GM23338 (cell line): ENCODE measurements at regions not wholly inside any gene's neighbourhood (a gene's known extent, or its start where the extent isn't known, plus 50 kb on each side); places are given as distances from the start of the nearest gene placed in this dataset.
A peak's percentile ranks its signal among the peaks of the same experiment; 100 is the strongest.

Experiments
- ATAC-seq: fragments of 200-7000 bp; cut with Tn5 transposase; 3 replicates; pipeline ENCODE4 v1.9.1; 2020
- DNase-seq: peaks from one replicate; pipeline ENCODE4 v3.0.0-alpha.2; 2015; ENCODE audit warnings: low spot score
- H2AFZ ChIP-seq: fragments of 200-600 bp; sonication (generic); 2 replicates; pipeline ENCODE4 v1.8.0; 2016; ENCODE audit warnings: antibody characterized with exemption, mild to moderate bottlenecking, moderate library complexity
- H3F3A ChIP-seq: fragments of 200-600 bp; sonication (generic); replicated peaks from 2 replicates; pipeline ENCODE4 v1.8.0; 2017; ENCODE audit warnings: antibody characterized with exemption, mixed run types, low read depth
- H3K27ac ChIP-seq: fragments of 200-600 bp; sonication (generic); 2 replicates; pipeline ENCODE4 v1.6.1; 2016; ENCODE audit warnings: low read depth
- H3K27me3 ChIP-seq: fragments of 200-600 bp; sonication (generic); 2 replicates; pipeline ENCODE4 v1.8.0; 2016; ENCODE audit warnings: mild to moderate bottlenecking, mixed run types, moderate library complexity; ENCODE audit not compliant: insufficient read depth
- H3K36me3 ChIP-seq: fragments of 200-600 bp; sonication (generic); 2 replicates; pipeline ENCODE4 v1.8.0; 2016; ENCODE audit warnings: mild to moderate bottlenecking; ENCODE audit not compliant: insufficient read depth
- H3K4me1 ChIP-seq: fragments of 200-600 bp; sonication (generic); 2 replicates; pipeline ENCODE4 v1.8.0; 2016; ENCODE audit warnings: mild to moderate bottlenecking, moderate library complexity; ENCODE audit not compliant: insufficient read depth
- H3K4me2 ChIP-seq: fragments of 200-600 bp; sonication (generic); 2 replicates; pipeline ENCODE4 v1.7.1; 2017; ENCODE audit warnings: mixed run types
- H3K4me3 ChIP-seq: fragments of 200-600 bp; sonication (generic); 2 replicates; pipeline ENCODE4 v1.6.1; 2016; ENCODE audit warnings: mixed run types
- H3K79me2 ChIP-seq: fragments of 200-600 bp; sonication (generic); replicated peaks from 2 replicates; pipeline ENCODE4 v1.8.0; 2017; ENCODE audit warnings: mild to moderate bottlenecking; ENCODE audit not compliant: insufficient read depth
- H3K9me2 ChIP-seq: fragments of 200-600 bp; sonication (generic); 2 replicates; pipeline ENCODE4 v1.8.0; 2017; ENCODE audit not compliant: insufficient read depth
- H4K20me1 ChIP-seq: fragments of 200-600 bp; sonication (generic); replicated peaks from 2 replicates; pipeline ENCODE4 v1.8.0; 2017; ENCODE audit warnings: mild to moderate bottlenecking; ENCODE audit not compliant: insufficient read depth
- H3K27ac Mint-ChIP-seq: 2 replicates; pipeline ENCODE4 v1.8.0; 2020; ENCODE audit warnings: inconsistent platforms, mild to moderate bottlenecking, moderate library complexity, mixed read lengths
- H3K27me3 Mint-ChIP-seq: 3 replicates; pipeline ENCODE4 v1.8.0; 2022; ENCODE audit warnings: low read depth, mild to moderate bottlenecking, moderate library complexity, mixed read lengths, inconsistent platforms; ENCODE audit not compliant: insufficient read depth, poor library complexity
- H3K36me3 Mint-ChIP-seq: 3 replicates; pipeline ENCODE4 v1.8.0; 2021; ENCODE audit warnings: low read depth, mild to moderate bottlenecking, inconsistent platforms, moderate library complexity, mixed read lengths
- H3K4me1 Mint-ChIP-seq: 3 replicates; pipeline ENCODE4 v1.8.0; 2020; ENCODE audit warnings: mild to moderate bottlenecking, inconsistent platforms, mixed read lengths
- H3K4me3 Mint-ChIP-seq: 3 replicates; pipeline ENCODE4 v1.8.0; 2021; ENCODE audit warnings: moderate library complexity, mild to moderate bottlenecking, inconsistent platforms, mixed read lengths
- H3K9me3 Mint-ChIP-seq: 3 replicates; pipeline ENCODE4 v1.8.0; 2020; ENCODE audit warnings: moderate library complexity, mild to moderate bottlenecking, inconsistent platforms, mixed read lengths
- CREB1 ChIP-seq: fragments of 250-450 bp; sonication (Bioruptor Pico); IDR thresholded peaks from 2 replicates; pipeline ENCODE4 v1.5.0; 2020; ENCODE audit warnings: low read depth, mild to moderate bottlenecking, moderate library complexity
- EZH2 ChIP-seq: fragments of 200-600 bp; sonication (generic); IDR thresholded peaks from one replicate; pipeline ENCODE4 v1.8.0; 2017; ENCODE audit warnings: antibody characterized with exemption, mild to moderate bottlenecking, low read depth; ENCODE audit not compliant: unreplicated experiment
- EZH2phosphoT487 ChIP-seq: fragments of 200-600 bp; sonication (generic); IDR thresholded peaks from one replicate; pipeline ENCODE4 v1.8.1; 2018; ENCODE audit warnings: antibody characterized with exemption; ENCODE audit not compliant: unreplicated experiment
- JUNB ChIP-seq: IDR thresholded peaks from one replicate; pipeline ENCODE4 v1.6.1; 2016; ENCODE audit warnings: antibody characterized with exemption; ENCODE audit not compliant: unreplicated experiment
- POLR2AphosphoS5 ChIP-seq: IDR thresholded peaks from 2 replicates; pipeline ENCODE4 v1.6.1; 2016; ENCODE audit warnings: antibody characterized with exemption, low read depth
- STAT1 ChIP-seq: IDR thresholded peaks from one replicate; pipeline ENCODE4 v1.6.1; 2016; ENCODE audit warnings: antibody characterized with exemption; ENCODE audit not compliant: unreplicated experiment
- ZNF331 ChIP-seq: fragments of 250-450 bp; sonication (Bioruptor Pico); IDR thresholded peaks from 2 replicates; pipeline ENCODE4 v1.5.0; 2020; ENCODE audit warnings: low read depth, mild to moderate bottlenecking, moderate library complexity
- TF ChIP-seq, protein P1 (sequence below): IDR thresholded peaks from one replicate; pipeline ENCODE4 v1.6.1; 2018; ENCODE audit warnings: antibody characterized with exemption; ENCODE audit not compliant: unreplicated experiment
- TF ChIP-seq, protein P2 (sequence below): fragments of 250-450 bp; sonication (Bioruptor Pico); IDR thresholded peaks from 2 replicates; pipeline ENCODE4 v1.5.0; 2020; ENCODE audit warnings: mild to moderate bottlenecking, moderate library complexity
- TF ChIP-seq, protein P3 (sequence below): IDR thresholded peaks from 2 replicates; pipeline ENCODE4 v1.6.1; 2016; ENCODE audit warnings: antibody characterized with exemption

GRCh38 chr1:216890871-216891270 is 167.6 kb upstream of the ESRRG start (continued):
- TF ChIP-seq, protein P1, sequence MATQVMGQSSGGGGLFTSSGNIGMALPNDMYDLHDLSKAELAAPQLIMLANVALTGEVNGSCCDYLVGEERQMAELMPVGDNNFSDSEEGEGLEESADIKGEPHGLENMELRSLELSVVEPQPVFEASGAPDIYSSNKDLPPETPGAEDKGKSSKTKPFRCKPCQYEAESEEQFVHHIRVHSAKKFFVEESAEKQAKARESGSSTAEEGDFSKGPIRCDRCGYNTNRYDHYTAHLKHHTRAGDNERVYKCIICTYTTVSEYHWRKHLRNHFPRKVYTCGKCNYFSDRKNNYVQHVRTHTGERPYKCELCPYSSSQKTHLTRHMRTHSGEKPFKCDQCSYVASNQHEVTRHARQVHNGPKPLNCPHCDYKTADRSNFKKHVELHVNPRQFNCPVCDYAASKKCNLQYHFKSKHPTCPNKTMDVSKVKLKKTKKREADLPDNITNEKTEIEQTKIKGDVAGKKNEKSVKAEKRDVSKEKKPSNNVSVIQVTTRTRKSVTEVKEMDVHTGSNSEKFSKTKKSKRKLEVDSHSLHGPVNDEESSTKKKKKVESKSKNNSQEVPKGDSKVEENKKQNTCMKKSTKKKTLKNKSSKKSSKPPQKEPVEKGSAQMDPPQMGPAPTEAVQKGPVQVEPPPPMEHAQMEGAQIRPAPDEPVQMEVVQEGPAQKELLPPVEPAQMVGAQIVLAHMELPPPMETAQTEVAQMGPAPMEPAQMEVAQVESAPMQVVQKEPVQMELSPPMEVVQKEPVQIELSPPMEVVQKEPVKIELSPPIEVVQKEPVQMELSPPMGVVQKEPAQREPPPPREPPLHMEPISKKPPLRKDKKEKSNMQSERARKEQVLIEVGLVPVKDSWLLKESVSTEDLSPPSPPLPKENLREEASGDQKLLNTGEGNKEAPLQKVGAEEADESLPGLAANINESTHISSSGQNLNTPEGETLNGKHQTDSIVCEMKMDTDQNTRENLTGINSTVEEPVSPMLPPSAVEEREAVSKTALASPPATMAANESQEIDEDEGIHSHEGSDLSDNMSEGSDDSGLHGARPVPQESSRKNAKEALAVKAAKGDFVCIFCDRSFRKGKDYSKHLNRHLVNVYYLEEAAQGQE = no peak
- no peak for TF ChIP-seq JUNB

- H3K4me1 ChIP-seq = peaks cover 18% of the 10 kb centered on the region; the same call in 1 of the 2 replicates
- Mint-ChIP-seq H3K4me3 (no peak overlapping the region), H3K27me3 (no peaks in the 10 kb centered on the region), H3K27ac (no peak overlapping the region), H3K9me3 (no peaks in the 10 kb centered on the region), H3K4me1 (peaks cover 25% of the 10 kb centered on the region), H3K36me3 (no peaks in the 10 kb centered on the region)
- no peak overlapping the region for H3K27ac ChIP-seq
- DNase-seq = no peak
- H3F3A ChIP-seq = no peaks in the 10 kb centered on the region
- H3K27me3 ChIP-seq = no peaks in the 10 kb centered on the region
- no peaks in the 10 kb centered on the region for H3K79me2 ChIP-seq
- TF ChIP-seq EZH2 (no peak), STAT1 (no peak), EZH2phosphoT487 (no peak), ZNF331 (CRISPR knock-in tag) (no peak), CREB1 (CRISPR knock-in tag) (no peak), JUNB (no peak), POLR2AphosphoS5 (no peak)
- TF ChIP-seq, protein P1 = no peak
- TF ChIP-seq, protein P2, sequence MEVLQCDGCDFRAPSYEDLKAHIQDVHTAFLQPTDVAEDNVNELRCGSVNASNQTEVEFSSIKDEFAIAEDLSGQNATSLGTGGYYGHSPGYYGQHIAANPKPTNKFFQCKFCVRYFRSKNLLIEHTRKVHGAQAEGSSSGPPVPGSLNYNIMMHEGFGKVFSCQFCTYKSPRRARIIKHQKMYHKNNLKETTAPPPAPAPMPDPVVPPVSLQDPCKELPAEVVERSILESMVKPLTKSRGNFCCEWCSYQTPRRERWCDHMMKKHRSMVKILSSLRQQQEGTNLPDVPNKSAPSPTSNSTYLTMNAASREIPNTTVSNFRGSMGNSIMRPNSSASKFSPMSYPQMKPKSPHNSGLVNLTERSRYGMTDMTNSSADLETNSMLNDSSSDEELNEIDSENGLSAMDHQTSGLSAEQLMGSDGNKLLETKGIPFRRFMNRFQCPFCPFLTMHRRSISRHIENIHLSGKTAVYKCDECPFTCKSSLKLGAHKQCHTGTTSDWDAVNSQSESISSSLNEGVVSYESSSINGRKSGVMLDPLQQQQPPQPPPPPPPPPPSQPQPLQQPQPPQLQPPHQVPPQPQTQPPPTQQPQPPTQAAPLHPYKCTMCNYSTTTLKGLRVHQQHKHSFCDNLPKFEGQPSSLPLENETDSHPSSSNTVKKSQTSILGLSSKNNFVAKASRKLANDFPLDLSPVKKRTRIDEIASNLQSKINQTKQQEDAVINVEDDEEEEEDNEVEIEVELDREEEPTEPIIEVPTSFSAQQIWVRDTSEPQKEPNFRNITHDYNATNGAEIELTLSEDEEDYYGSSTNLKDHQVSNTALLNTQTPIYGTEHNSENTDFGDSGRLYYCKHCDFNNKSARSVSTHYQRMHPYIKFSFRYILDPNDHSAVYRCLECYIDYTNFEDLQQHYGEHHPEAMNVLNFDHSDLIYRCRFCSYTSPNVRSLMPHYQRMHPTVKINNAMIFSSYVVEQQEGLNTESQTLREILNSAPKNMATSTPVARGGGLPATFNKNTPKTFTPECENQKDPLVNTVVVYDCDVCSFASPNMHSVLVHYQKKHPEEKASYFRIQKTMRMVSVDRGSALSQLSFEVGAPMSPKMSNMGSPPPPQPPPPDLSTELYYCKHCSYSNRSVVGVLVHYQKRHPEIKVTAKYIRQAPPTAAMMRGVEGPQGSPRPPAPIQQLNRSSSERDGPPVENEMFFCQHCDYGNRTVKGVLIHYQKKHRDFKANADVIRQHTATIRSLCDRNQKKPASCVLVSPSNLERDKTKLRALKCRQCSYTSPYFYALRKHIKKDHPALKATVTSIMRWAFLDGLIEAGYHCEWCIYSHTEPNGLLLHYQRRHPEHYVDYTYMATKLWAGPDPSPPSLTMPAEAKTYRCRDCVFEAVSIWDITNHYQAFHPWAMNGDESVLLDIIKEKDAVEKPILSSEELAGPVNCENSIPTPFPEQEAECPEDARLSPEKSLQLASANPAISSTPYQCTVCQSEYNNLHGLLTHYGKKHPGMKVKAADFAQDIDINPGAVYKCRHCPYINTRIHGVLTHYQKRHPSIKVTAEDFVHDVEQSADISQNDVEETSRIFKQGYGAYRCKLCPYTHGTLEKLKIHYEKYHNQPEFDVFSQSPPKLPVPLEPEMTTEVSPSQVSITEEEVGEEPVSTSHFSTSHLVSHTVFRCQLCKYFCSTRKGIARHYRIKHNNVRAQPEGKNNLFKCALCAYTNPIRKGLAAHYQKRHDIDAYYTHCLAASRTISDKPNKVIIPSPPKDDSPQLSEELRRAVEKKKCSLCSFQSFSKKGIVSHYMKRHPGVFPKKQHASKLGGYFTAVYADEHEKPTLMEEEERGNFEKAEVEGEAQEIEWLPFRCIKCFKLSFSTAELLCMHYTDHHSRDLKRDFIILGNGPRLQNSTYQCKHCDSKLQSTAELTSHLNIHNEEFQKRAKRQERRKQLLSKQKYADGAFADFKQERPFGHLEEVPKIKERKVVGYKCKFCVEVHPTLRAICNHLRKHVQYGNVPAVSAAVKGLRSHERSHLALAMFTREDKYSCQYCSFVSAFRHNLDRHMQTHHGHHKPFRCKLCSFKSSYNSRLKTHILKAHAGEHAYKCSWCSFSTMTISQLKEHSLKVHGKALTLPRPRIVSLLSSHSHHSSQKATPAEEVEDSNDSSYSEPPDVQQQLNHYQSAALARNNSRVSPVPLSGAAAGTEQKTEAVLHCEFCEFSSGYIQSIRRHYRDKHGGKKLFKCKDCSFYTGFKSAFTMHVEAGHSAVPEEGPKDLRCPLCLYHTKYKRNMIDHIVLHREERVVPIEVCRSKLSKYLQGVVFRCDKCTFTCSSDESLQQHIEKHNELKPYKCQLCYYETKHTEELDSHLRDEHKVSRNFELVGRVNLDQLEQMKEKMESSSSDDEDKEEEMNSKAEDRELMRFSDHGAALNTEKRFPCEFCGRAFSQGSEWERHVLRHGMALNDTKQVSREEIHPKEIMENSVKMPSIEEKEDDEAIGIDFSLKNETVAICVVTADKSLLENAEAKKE (CRISPR knock-in tag) = no peak
- TF ChIP-seq, protein P3, sequence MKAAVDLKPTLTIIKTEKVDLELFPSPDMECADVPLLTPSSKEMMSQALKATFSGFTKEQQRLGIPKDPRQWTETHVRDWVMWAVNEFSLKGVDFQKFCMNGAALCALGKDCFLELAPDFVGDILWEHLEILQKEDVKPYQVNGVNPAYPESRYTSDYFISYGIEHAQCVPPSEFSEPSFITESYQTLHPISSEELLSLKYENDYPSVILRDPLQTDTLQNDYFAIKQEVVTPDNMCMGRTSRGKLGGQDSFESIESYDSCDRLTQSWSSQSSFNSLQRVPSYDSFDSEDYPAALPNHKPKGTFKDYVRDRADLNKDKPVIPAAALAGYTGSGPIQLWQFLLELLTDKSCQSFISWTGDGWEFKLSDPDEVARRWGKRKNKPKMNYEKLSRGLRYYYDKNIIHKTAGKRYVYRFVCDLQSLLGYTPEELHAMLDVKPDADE = no peak
- no peaks in the 10 kb centered on the region for H3K9me2 ChIP-seq
- H3K36me3 ChIP-seq = no peaks in the 10 kb centered on the region
- no peaks in the 10 kb centered on the region for H4K20me1 ChIP-seq
- ATAC-seq = no peak
- peak overlapping the region; percentile 83 for H2AFZ ChIP-seq
- H3K4me2 ChIP-seq = no peak overlapping the region
- H3K4me3 ChIP-seq = no peak overlapping the region
Observed at GRCh38 chr1:216888731-216889130, 165.5 kb upstream of the ESRRG start.
